NCI-H82 treated with DMSO at 0.1 percent for 48 hours (cell line): ENCODE measurements at regions not wholly inside any gene's neighbourhood (a gene's known extent, or its start where the extent isn't known, plus 50 kb on each side); places are given as distances from the start of the nearest gene placed in this dataset.
"Not testable (repeated sequence)": the region's sequence is repeated elsewhere in the genome, so short reads cannot be mapped to it uniquely, and the experiment has no call there.

Source experiments
- DNase-seq: peaks from one replicate; lab custom pipeline; 2025; ENCODE audit not compliant: unreplicated experiment; lab: John Stamatoyannopoulos, UW

GRCh38 chr3:197431346-197431910 is 124.3 kb downstream of the BDH1 start:
- no peak for DNase-seq

DNA sequence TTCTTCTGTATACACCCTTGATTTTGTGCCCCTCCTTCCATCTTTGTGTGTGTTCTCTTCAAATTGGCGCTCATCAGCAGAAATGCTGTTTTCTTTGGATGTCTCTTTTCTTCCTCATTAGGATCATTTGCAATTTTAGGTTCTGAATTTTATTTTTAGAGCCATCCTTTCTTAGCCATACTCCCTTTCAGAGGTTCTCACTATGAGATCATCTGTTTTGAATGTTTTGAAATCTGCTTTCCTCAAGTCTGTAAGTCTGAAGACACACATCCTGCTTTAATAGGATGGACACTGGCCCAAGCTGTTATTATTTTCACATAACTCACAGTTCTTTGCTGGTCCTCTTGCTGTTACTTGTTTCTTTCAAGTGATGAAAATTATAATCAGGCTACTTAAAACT is 124.8 kb downstream of the BDH1 start:
- DNase-seq = no peak

DNA sequence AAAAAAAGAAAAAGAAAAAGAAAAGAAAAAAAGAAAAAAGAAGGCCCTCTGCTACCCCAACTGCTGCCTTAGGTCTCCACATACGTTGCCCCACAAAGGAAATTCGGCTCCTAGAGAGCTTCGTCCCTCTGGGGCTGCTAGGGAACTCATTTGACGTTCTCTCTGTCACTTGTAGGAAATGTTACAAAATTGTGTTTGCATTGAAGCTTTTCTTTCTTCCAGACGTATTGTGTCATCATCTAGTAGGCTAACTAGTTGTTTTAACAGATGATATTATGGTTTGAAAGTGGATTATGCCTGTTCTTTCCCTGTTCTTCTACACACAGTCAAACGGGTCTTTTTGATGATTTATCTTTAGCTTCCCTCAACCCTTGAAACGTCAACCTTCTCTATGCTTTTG is 125.3 kb downstream of the BDH1 start:
- DNase-seq = no peak

- no peak for DNase-seq
These were observed 126.8 kb downstream of the BDH1 start for GRCh38 chr3:197428952-197429351.

- DNase-seq = no peak
These were observed 127.5 kb downstream of the BDH1 start for GRCh38 chr3:197428117-197428801.

GRCh38 chr3:197427021-197427420 is 128.6 kb upstream of the DLG1 start:
- DNase-seq = no peak

GRCh38 chr3:197426121-197426566 is 127.7 kb upstream of the DLG1 start:
- DNase-seq = no peak

DNA sequence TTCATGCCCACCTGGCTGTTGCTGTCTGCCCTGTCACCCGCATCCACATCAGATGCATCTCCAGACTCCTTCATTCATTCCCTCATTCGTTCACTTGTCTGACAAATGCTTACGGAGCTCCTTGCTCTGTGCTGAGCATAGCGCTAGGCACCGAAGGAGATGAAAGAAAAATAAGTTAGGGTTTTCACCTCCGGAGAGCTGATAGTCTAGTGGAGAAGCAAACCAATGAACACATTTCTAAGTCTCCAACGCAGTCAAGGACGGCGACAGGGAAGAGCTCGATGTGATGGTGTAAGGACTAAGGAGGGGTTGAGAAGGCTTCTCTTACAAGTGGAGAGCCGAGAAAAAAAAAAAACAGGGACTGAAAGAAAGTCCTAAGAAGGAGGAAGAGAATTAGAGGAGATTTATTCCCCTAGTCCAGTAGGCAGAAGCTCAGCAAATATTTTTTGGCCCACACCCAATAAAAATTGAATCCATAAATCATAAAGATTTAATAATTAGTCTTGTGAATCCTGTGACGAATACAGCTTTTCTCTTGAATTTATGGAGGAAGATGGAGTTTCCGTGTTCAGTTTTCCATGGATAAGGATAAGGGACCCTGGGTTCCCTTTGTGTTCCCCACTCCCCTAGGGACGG is 127.2 kb upstream of the DLG1 start:
- no peak for DNase-seq

DNA sequence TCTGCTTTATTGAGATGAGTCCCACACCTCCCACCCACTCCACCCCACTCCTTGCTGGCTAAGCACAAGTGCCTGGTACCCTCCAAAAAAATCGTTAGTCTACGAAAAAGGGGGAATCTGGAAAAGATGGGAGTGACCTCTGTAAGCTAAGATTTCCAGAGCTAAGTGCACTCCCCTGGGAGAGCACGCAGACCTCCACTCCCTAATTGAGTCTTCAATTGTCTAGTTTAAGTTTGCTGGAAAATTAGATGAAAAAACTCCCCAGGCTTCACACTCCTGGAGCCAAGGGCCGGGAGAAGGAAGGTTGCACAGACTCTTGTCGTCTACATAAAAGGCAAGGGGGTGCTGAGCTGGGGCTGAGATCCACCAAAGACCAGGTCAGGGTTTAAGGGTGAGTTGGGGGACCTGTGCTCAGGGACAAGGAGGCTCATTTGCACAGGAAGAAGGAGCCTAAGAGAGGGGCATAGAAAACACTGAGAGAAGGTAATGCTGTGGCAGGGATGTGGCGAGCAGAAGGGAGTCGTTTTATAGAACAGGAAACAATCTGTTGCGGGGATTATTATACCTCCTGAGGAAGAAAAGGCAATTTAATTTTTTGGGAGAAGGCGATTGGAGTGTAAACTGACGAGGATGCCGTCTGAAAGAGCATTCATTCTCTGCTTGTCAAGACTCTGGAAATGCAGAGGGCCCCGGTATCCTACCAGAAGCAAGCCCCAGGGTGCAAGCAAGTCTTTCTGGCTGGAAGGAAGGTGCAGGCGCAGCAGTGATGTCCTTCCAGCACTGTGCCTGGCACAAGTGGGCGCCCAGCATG is 126.5 kb upstream of the DLG1 start:
- DNase-seq = no peak

DNA sequence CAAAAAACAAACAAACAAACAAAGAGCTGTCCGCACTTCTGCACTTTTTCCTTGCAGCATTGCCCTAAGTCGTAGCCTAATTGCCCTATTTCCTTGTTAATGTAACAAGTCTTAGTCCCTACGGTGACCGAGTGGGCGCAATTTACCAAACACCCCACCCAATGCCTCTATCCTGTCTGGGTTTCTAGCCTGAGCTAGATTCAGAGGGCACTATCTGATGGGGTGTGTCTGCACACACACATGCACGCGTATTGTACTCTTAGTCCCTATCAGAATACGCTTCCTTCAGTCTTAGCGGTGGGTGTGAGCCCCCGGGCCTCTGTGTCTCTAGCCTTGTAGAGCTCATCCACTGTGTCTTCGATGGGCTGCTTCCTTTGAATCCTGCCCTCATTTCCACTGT is 125.9 kb upstream of the DLG1 start:
- DNase-seq = no peak

DNA sequence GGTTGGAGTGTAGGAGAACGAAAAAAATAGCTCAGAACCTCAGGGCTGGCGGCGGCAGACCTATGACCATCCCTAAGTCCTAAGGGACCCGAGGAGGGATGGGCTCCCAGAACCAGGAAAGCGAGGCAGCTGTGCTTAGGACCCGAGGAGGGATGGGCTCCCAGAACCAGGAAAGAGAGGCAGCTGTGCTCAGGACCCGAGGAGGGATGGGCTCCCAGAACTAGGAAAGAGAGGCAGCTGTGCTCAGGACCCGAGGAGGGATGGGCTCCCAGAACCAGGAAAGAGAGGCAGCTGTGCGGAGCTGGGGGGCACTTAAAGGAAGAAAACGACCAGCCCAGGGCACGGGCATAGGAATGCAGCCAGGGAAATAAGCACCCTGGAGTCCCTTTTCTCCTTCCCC is 125.0 kb upstream of the DLG1 start:
- DNase-seq = no peak

- no peak for DNase-seq
These were observed 124.1 kb upstream of the DLG1 start for GRCh38 chr3:197422506-197422905.

DNA sequence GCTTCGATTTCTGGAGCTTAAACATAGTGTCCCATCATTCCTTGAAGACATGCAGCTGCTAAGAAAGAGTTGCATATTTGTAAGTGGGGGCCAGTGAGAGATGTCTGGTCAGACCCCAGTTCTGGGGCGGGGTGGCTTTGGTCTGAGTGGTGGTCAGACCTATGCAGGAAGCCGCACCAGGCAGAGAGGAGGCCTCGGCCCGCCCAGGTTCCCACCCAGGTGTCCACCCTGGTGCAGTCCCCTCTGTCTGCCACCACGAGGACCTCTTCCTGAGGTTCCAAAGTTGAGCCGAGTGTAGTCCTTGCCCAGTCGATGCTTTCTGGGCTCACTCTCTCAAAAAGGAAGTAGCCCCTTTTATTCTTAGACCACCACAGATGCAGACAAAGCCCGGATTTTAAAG is 122.6 kb upstream of the DLG1 start:
- no peak for DNase-seq

GRCh38 chr3:197420566-197420965 is 122.2 kb upstream of the DLG1 start:
- DNase-seq = no peak

DNA sequence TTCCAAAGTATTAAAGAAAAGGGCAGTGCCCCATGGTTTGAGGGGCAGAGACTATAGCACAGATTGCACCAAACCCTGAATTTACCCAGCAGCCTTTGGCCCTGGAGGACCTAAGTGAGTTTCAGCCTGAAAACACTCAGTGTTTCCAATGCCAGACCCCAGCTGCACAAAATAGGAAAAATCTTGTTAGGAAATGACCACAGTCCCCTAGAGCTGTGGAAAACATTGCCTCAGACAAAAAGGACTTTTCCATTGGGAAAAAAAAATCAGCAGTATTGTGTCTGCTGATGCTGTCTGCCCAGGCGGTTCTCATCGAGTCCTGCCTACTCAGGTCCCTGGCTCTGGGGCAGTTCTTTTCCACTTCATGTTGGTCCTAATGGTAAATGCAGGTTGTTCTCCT is 121.7 kb upstream of the DLG1 start:
- no peak for DNase-seq

DNA sequence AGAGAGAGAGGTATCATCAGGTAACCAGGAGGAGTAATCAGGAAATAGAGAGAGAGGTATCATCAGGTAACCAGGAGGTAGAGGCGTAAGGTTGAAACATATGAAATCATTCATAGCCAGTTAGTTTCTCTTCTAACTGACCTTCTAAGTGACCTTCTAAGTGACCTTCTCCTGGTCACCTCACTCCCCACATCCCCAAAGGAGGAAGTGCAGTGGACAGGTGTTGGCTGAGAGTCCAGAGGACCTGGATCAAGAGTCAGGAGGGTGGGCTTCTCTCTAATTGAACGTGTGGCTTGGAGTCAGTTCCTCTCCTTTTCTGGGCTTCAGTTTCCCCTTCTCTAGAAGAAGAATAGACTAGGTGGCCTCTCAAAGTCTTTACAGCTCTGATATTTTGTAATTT is 121.3 kb upstream of the DLG1 start:
- no peak for DNase-seq

GRCh38 chr3:197417911-197418618 is 119.7 kb upstream of the DLG1 start:
- DNase-seq = no peak

- DNase-seq = no peak
These were observed 119.0 kb upstream of the DLG1 start for GRCh38 chr3:197417441-197417840.

GRCh38 chr3:197411899-197412298 is 113.5 kb upstream of the DLG1 start:
- not testable (repeated sequence) for DNase-seq

GRCh38 chr3:197410170-197410569 is 111.8 kb upstream of the DLG1 start:
- DNase-seq = not testable (repeated sequence)
